Hepatocyte (in vitro differentiated cells): ENCODE measurements at regions not wholly inside any gene's neighbourhood (a gene's known extent, or its start where the extent isn't known, plus 50 kb on each side); places are given as distances from the start of the nearest gene placed in this dataset.

Experiments used
- DNase-seq: peaks from one replicate; pipeline ENCODE4 v3.0.0-alpha.2; 2016; ENCODE audit warnings: low spot score
- H2AFZ ChIP-seq: fragments of 200-600 bp; sonication (generic); 2 replicates; pipeline ENCODE4 v1.6.0; 2016; ENCODE audit warnings: antibody characterized with exemption, mild to moderate bottlenecking
- H3K27ac ChIP-seq: fragments of 200-600 bp; sonication (generic); 2 replicates; pipeline ENCODE4 v1.5.1; 2016; ENCODE audit warnings: mild to moderate bottlenecking
- H3K27me3 ChIP-seq: fragments of 200-600 bp; sonication (generic); 2 replicates; pipeline ENCODE4 v1.6.1; 2016
- H3K36me3 ChIP-seq: fragments of 200-600 bp; sonication (generic); replicated peaks from 2 replicates; pipeline ENCODE4 v1.5.1; 2016; ENCODE audit warnings: low read depth; ENCODE audit not compliant: insufficient read depth
- H3K4me1 ChIP-seq: fragments of 200-600 bp; sonication (generic); 2 replicates; pipeline ENCODE4 v1.5.1; 2016; ENCODE audit warnings: mild to moderate bottlenecking, moderate library complexity; ENCODE audit not compliant: insufficient read depth
- H3K4me2 ChIP-seq: fragments of 200-600 bp; sonication (generic); 2 replicates; pipeline ENCODE4 v1.6.0; 2016
- H3K4me3 ChIP-seq: fragments of 200-600 bp; sonication (generic); 2 replicates; pipeline ENCODE4 v1.5.1; 2016; ENCODE audit warnings: mild to moderate bottlenecking
- H3K79me2 ChIP-seq: fragments of 200-600 bp; sonication (generic); 2 replicates; pipeline ENCODE4 v1.6.0; 2017; ENCODE audit warnings: mild to moderate bottlenecking
- H3K9me2 ChIP-seq: fragments of 200-600 bp; sonication (generic); replicated peaks from 2 replicates; pipeline ENCODE4 v1.6.0; 2017; ENCODE audit warnings: mild to moderate bottlenecking; ENCODE audit not compliant: insufficient read depth
- H3K9me3 ChIP-seq: fragments of 200-600 bp; sonication (generic); 2 replicates; pipeline ENCODE4 v1.5.1; 2016; ENCODE audit warnings: low read depth, mild to moderate bottlenecking
- H4K20me1 ChIP-seq: fragments of 200-600 bp; sonication (generic); 2 replicates; pipeline ENCODE4 v1.6.0; 2016; ENCODE audit warnings: mild to moderate bottlenecking; ENCODE audit not compliant: insufficient read depth, poor library complexity, severe bottlenecking
- EZH2 ChIP-seq: fragments of 200-600 bp; sonication (generic); IDR thresholded peaks from 2 replicates; pipeline ENCODE4 v1.6.1; 2016; ENCODE audit warnings: antibody characterized with exemption, mild to moderate bottlenecking, borderline replicate concordance
- EZH2phosphoT487 ChIP-seq: fragments of 200-600 bp; sonication (generic); IDR thresholded peaks from one replicate; pipeline ENCODE4 v1.6.1; 2018; ENCODE audit warnings: antibody characterized with exemption, mild to moderate bottlenecking, low read depth, moderate library complexity; ENCODE audit not compliant: unreplicated experiment, severe bottlenecking
- WGBS: methylation state at CpG from one replicate; pipeline ENCODE4 v1.1.6; 2016; ENCODE audit warnings: low lambda C conversion rate; ENCODE audit errors: missing lambda C conversion rate; 5-methylcytosine and 5-hydroxymethylcytosine counted together
- TF ChIP-seq, protein P1 (sequence below): fragments of 200-600 bp; sonication (generic); IDR thresholded peaks from 2 replicates; pipeline ENCODE4 v1.5.1; 2016; ENCODE audit warnings: antibody characterized with exemption, mild to moderate bottlenecking; ENCODE audit not compliant: poor library complexity

- no peak overlapping the region for H3K4me3 ChIP-seq
- no peaks in the 10 kb centered on the region for H3K79me2 ChIP-seq
- no peak overlapping the region for H3K27ac ChIP-seq
- peaks cover 4% of the 10 kb centered on the region for H3K9me3 ChIP-seq
- TF ChIP-seq, protein P1, sequence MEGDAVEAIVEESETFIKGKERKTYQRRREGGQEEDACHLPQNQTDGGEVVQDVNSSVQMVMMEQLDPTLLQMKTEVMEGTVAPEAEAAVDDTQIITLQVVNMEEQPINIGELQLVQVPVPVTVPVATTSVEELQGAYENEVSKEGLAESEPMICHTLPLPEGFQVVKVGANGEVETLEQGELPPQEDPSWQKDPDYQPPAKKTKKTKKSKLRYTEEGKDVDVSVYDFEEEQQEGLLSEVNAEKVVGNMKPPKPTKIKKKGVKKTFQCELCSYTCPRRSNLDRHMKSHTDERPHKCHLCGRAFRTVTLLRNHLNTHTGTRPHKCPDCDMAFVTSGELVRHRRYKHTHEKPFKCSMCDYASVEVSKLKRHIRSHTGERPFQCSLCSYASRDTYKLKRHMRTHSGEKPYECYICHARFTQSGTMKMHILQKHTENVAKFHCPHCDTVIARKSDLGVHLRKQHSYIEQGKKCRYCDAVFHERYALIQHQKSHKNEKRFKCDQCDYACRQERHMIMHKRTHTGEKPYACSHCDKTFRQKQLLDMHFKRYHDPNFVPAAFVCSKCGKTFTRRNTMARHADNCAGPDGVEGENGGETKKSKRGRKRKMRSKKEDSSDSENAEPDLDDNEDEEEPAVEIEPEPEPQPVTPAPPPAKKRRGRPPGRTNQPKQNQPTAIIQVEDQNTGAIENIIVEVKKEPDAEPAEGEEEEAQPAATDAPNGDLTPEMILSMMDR = no peak
- no peak for TF ChIP-seq EZH2
- TF ChIP-seq EZH2phosphoT487 = no peak
- H3K4me1 ChIP-seq = no peaks in the 10 kb centered on the region
- no peaks in the 10 kb centered on the region for H3K9me2 ChIP-seq
- H3K36me3 ChIP-seq = no peaks in the 10 kb centered on the region
- no peak overlapping the region for H2AFZ ChIP-seq
- WGBS = 94% methylated on average over 2 of the region's 2 CpGs
- no peak for DNase-seq
- no peak overlapping the region for H3K4me2 ChIP-seq
- no peaks in the 10 kb centered on the region for H3K27me3 ChIP-seq
- no peaks in the 10 kb centered on the region for H4K20me1 ChIP-seq
Observed at GRCh38 chr12:31828071-31828470, 99.2 kb upstream of the AMN1 start.

GRCh38 chr12:31822761-31823160 lies 93.9 kb upstream of the AMN1 start:
- no peak for DNase-seq
- Histone ChIP-seq H3K4me2 (no peak overlapping the region), H3K9me3 (peaks cover 4% of the 10 kb centered on the region), H3K27me3 (no peaks in the 10 kb centered on the region), H3K4me3 (no peak overlapping the region), H3K4me1 (no peaks in the 10 kb centered on the region), H3K9me2 (no peaks in the 10 kb centered on the region), H3K79me2 (no peaks in the 10 kb centered on the region), H3K36me3 (no peaks in the 10 kb centered on the region), H4K20me1 (no peaks in the 10 kb centered on the region), H2AFZ (no peak overlapping the region), H3K27ac (no peak overlapping the region)
- TF ChIP-seq EZH2 (no peak), EZH2phosphoT487 (no peak)
- TF ChIP-seq, protein P1 = no peak

GRCh38 chr12:31821484-31821883 lies 92.7 kb upstream of the AMN1 start:
- Histone ChIP-seq H3K27me3 (no peaks in the 10 kb centered on the region), H3K4me1 (no peaks in the 10 kb centered on the region), H3K9me2 (no peaks in the 10 kb centered on the region), H3K4me3 (no peak overlapping the region), H3K79me2 (no peaks in the 10 kb centered on the region), H2AFZ (no peak overlapping the region), H3K36me3 (no peaks in the 10 kb centered on the region), H4K20me1 (no peaks in the 10 kb centered on the region), H3K9me3 (peaks cover 4% of the 10 kb centered on the region), H3K27ac (no peak overlapping the region), H3K4me2 (no peak overlapping the region)
- DNase-seq = no peak
- WGBS = 95% methylated on average over 3 of the region's 3 CpGs
- no peak for TF ChIP-seq EZH2phosphoT487
- TF ChIP-seq, protein P1 = no peak
- TF ChIP-seq EZH2 = no peak

DNA sequence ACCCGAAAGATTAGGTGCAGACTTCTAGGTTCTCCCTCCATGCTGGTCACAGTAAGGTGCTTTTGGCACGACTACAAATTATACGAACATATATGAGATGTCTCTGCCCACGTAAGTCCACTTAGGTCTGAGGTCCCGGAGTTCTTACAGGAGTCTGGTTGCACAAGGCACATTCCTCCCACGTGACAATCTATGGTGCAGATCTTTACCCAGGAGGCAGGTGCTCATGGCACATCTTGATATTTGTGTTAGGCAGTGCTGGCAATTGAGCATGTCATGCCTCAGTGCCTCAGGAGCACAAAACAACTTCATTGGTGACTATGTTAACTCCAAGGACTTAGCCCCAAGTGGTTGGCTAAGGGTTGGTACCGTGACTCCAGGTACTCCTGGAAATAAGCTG lies 92.0 kb upstream of the AMN1 start:
- Histone ChIP-seq H4K20me1 (no peaks in the 10 kb centered on the region), H3K4me2 (no peak overlapping the region), H2AFZ (no peak overlapping the region), H3K27ac (no peak overlapping the region), H3K4me1 (no peaks in the 10 kb centered on the region), H3K79me2 (no peaks in the 10 kb centered on the region), H3K4me3 (no peak overlapping the region), H3K9me3 (peaks cover 3% of the 10 kb centered on the region), H3K27me3 (no peaks in the 10 kb centered on the region), H3K9me2 (no peaks in the 10 kb centered on the region), H3K36me3 (no peaks in the 10 kb centered on the region)
- DNase-seq = no peak
- 91% methylated on average over 7 of the region's 7 CpGs for WGBS
- TF ChIP-seq, protein P1 = no peak
- no peak for TF ChIP-seq EZH2phosphoT487
- no peak for TF ChIP-seq EZH2
